K562 (cell line): ENCODE measurements at regions not wholly inside any gene's neighbourhood (a gene's known extent, or its start where the extent isn't known, plus 50 kb on each side); places are given as distances from the start of the nearest gene placed in this dataset.

Experiments used
- ATAC-seq: fragments of 200-7000 bp; cut with Tn5 transposase; 3 replicates; pipeline ENCODE4 v1.9.1; 2020; ENCODE audit warnings: moderate library complexity
- BruUV-seq: library from RNA; stranded (reverse); fragments of 400-500 nt; replicated peaks from 2 replicates; lab custom pipeline; 2021; lab: Mats Ljungman, UMichigan
- CTCF ChIA-PET: fragments of 300-600 bp; formaldehyde crosslinking; extraction: SDS; loops from one replicate; lab custom pipeline; 2021; ENCODE audit warnings: low intra/inter-chr PET ratio; lab: Yijun Ruan, JAX
- POLR2A ChIA-PET: fragments of 300-600, 350-650 bp; sonication (Branson Sonifier 250); formaldehyde crosslinking; extraction: SDS; loops from one replicate; lab custom pipeline; 2021; ENCODE audit warnings: antibody characterized with exemption, inconsistent platforms; lab: Yijun Ruan, JAX
- DNase-seq, 4 experiments: peaks; one replicate each; pipeline versions ENCODE4 v3.0.0 to v3.0.0-alpha.2; 2011 to 2018; ENCODE audit warnings: low spot score in 3 of 4, mixed read lengths in 3 of 4; ENCODE audit errors: extremely low read depth in 1 of 4
- FAIRE-seq: peaks from 2 replicates; lab custom pipeline; 2011; peaks lifted over from hg19 to GRCh38; lab: Jason Lieb, UNC
- H2AFZ ChIP-seq: 2 replicates; pipeline ENCODE4 v1.6.0; 2011; ENCODE audit warnings: low read depth, low read length, control low read depth, inconsistent platforms
- H3K27ac ChIP-seq: fragments of 200-600 bp; 3 replicates; pipeline ENCODE4 v1.8.0; 2011; ENCODE audit warnings: low read depth, mild to moderate bottlenecking, control low read depth, inconsistent platforms, low read length, moderate library complexity, mixed read lengths; ENCODE audit errors: extremely low read depth
- H3K27me3 ChIP-seq, 2 experiments: fragments of 300-600 bp in 1 of 2; 2 replicates in 1 of 2; 3 replicates in 1 of 2; pipeline versions ENCODE4 v1.6.0 to v1.8.0; 2011; ENCODE audit warnings: inconsistent platforms in 2 of 2, low read length in 2 of 2, mild to moderate bottlenecking in 1 of 2, mixed read lengths in 1 of 2, moderate library complexity in 1 of 2; ENCODE audit not compliant: control insufficient read depth in 2 of 2, insufficient read depth in 2 of 2
- H3K36me3 ChIP-seq: fragments of 300-600 bp; 3 replicates; pipeline ENCODE4 v1.8.0; 2011; ENCODE audit warnings: mild to moderate bottlenecking, low read length, inconsistent platforms; ENCODE audit not compliant: control insufficient read depth, insufficient read depth
- H3K4me1 ChIP-seq, 2 experiments: fragments of 200-600 bp in 1 of 2; replicated peaks in 1 of 2; 2 replicates in 1 of 2; 3 replicates in 1 of 2; pipeline versions ENCODE4 v1.5.1 to v1.8.0; 2011; ENCODE audit warnings: inconsistent platforms in 2 of 2, low read length in 2 of 2, mild to moderate bottlenecking in 1 of 2, mixed read lengths in 1 of 2, moderate library complexity in 1 of 2; ENCODE audit not compliant: control insufficient read depth in 2 of 2, insufficient read depth in 2 of 2
- H3K4me2 ChIP-seq: 2 replicates; pipeline ENCODE4 v1.6.1; 2011; ENCODE audit warnings: low read length, control low read depth, inconsistent platforms, mixed read lengths; ENCODE audit not compliant: insufficient read depth
- H3K4me3 ChIP-seq: fragments of 200-600 bp; sonication (generic), shearing (Covaris generic); 2 replicates; pipeline ENCODE4 v1.5.1; 2016; ENCODE audit warnings: control low read depth, inconsistent platforms
- H3K79me2 ChIP-seq: fragments of 200-600 bp; 3 replicates; pipeline ENCODE4 v1.8.0; 2011; ENCODE audit warnings: low read length, inconsistent platforms; ENCODE audit not compliant: control insufficient read depth, insufficient read depth
- H3K9ac ChIP-seq, 2 experiments: 2 replicates each; pipeline versions ENCODE4 v1.6.0 to v1.6.1; 2011; ENCODE audit warnings: low read depth in 2 of 2, low read length in 2 of 2, control low read depth in 1 of 2, inconsistent platforms in 1 of 2, mild to moderate bottlenecking in 1 of 2, mixed read lengths in 1 of 2; ENCODE audit not compliant: insufficient read depth in 1 of 2
- H3K9me1 ChIP-seq: one replicate; pipeline ENCODE4 v1.6.0; 2011; ENCODE audit warnings: inconsistent platforms, mild to moderate bottlenecking, low read length, moderate library complexity; ENCODE audit not compliant: control insufficient read depth, insufficient read depth
- H3K9me3 ChIP-seq: replicated peaks from 2 replicates; pipeline ENCODE4 v1.5.1; 2011; ENCODE audit warnings: low read depth, low read length, inconsistent platforms; ENCODE audit not compliant: control insufficient read depth, insufficient read depth
- H4K20me1 ChIP-seq: replicated peaks from 2 replicates; pipeline ENCODE4 v1.6.1; 2011; ENCODE audit warnings: low read length, inconsistent platforms, mixed read lengths; ENCODE audit not compliant: control insufficient read depth, insufficient read depth
- E2F1 ChIP-seq: sonication (generic); formaldehyde crosslinking; IDR thresholded peaks from 2 replicates; pipeline ENCODE4 v1.8.1; 2023; ENCODE audit warnings: mild to moderate bottlenecking, missing genetic modification reagents, moderate library complexity
- E2F4 ChIP-seq: sonication (generic); formaldehyde crosslinking; IDR thresholded peaks from 2 replicates; pipeline ENCODE4 v1.8.0; 2022; ENCODE audit warnings: mild to moderate bottlenecking, low read depth, missing genetic modification reagents
- ELK3 ChIP-seq: fragments of 450-650 bp; formaldehyde crosslinking; IDR thresholded peaks from 2 replicates; pipeline ENCODE4 v1.4.0; 2020; ENCODE audit warnings: mild to moderate bottlenecking
- ERF ChIP-seq: fragments of 450-650 bp; formaldehyde crosslinking; IDR thresholded peaks from 2 replicates; pipeline ENCODE4 v1.4.0; 2020; ENCODE audit warnings: mild to moderate bottlenecking, mixed read lengths
- HMGXB4 ChIP-seq: sonication (generic); formaldehyde crosslinking; IDR thresholded peaks from 2 replicates; pipeline ENCODE4 v1.8.1; 2023; ENCODE audit warnings: mild to moderate bottlenecking, missing genetic modification reagents
- IRF2 ChIP-seq: sonication (generic); formaldehyde crosslinking; IDR thresholded peaks from 2 replicates; pipeline ENCODE4 v1.8.1; 2022; ENCODE audit warnings: mild to moderate bottlenecking, missing genetic modification reagents
- KAT2B ChIP-seq: IDR thresholded peaks from one replicate; pipeline ENCODE4 v1.6.1; 2012; ENCODE audit warnings: low read depth, mild to moderate bottlenecking, control low read depth, inconsistent platforms, low read length, moderate library complexity
- MCM5 ChIP-seq: fragments of 450-650 bp; IDR thresholded peaks from 2 replicates; pipeline ENCODE4 v1.6.1; 2016; ENCODE audit warnings: low read depth
- NONO ChIP-seq, 2 experiments: fragments of 200-400 bp in 1 of 2; fragments of 450-650 bp in 1 of 2; formaldehyde crosslinking in 1 of 2; IDR thresholded peaks; 2 replicates each; pipeline ENCODE4 v1.6.1; 2017; ENCODE audit warnings: low read depth in 2 of 2, mild to moderate bottlenecking in 2 of 2, moderate library complexity in 2 of 2, low read length in 1 of 2
- RBM34 ChIP-seq: fragments of 200-400 bp; formaldehyde crosslinking; IDR thresholded peaks from 2 replicates; pipeline ENCODE4 v1.6.1; 2018; ENCODE audit warnings: low read length, borderline replicate concordance; ENCODE audit not compliant: insufficient read depth
- SIN3B ChIP-seq: fragments of 450-650 bp; IDR thresholded peaks from 2 replicates; pipeline ENCODE4 v1.6.1; 2017; ENCODE audit warnings: low read depth, mild to moderate bottlenecking, moderate library complexity
- SOX6 ChIP-seq: fragments of 450-650 bp; IDR thresholded peaks from 2 replicates; pipeline ENCODE4 v1.6.1; 2014; ENCODE audit warnings: mild to moderate bottlenecking
- TBP ChIP-seq: optimal IDR thresholded peaks from 2 replicates; pipeline ENCODE3; 2011; ENCODE audit warnings: low read depth, low read length, improper control_type of control experiment
- ZBTB17 ChIP-seq: fragments of 450-650 bp; formaldehyde crosslinking; IDR thresholded peaks from 2 replicates; pipeline ENCODE4 v1.4.0; 2020; ENCODE audit warnings: mild to moderate bottlenecking
- ZC3H4 ChIP-seq: sonication (generic); formaldehyde crosslinking; IDR thresholded peaks from 2 replicates; pipeline ENCODE4 v1.9.0; 2021; ENCODE audit warnings: missing genetic modification reagents, borderline replicate concordance
- ZFP36 ChIP-seq: fragments of 150-350 bp; IDR thresholded peaks from 2 replicates; pipeline ENCODE4 v1.6.1; 2018; ENCODE audit warnings: low read length, low read depth; ENCODE audit not compliant: partially characterized antibody
- ZNF174 ChIP-seq: fragments of 250-450 bp; sonication (Bioruptor Pico); IDR thresholded peaks from 2 replicates; pipeline ENCODE4 v1.4.0; 2020; ENCODE audit warnings: mild to moderate bottlenecking
- ZNF311 ChIP-seq: fragments of 250-450 bp; sonication (Bioruptor Pico); IDR thresholded peaks from 2 replicates; pipeline ENCODE4 v1.4.0; 2020; ENCODE audit warnings: mild to moderate bottlenecking, moderate library complexity
- ZNF75A ChIP-seq: fragments of 450-650 bp; formaldehyde crosslinking; IDR thresholded peaks from 2 replicates; pipeline ENCODE4 v1.4.0; 2020; ENCODE audit warnings: mild to moderate bottlenecking
- WGBS: fragments of 100-300 bp; shearing (Covaris generic); methylation state at CpG from one replicate; pipeline ENCODE4 v1.1.6; 2016; ENCODE audit warnings: low coverage, mixed read lengths; ENCODE audit not compliant: insufficient coverage; ENCODE audit errors: missing lambda C conversion rate; 5-methylcytosine and 5-hydroxymethylcytosine counted together
- in situ Hi-C: fragments of 300-500 bp; cut with MboI; formaldehyde crosslinking; loops from 4 replicates; pipeline ENCODE4 v1.15.0; 2018; ENCODE audit warnings: inconsistent platforms, mixed read lengths
- intact Hi-C: fragments of 100-400 bp; cut with micrococcal nuclease; formaldehyde crosslinking; loops from 2 replicates; pipeline ENCODE4 v1.14.2; 2022

- TF ChIP-seq ELK3 (CRISPR knock-in tag) (no peak), ZBTB17 (CRISPR knock-in tag) (no peak), NONO (IDR thresholded peaks at IDR 0.05; ENCODE audit: low read depth in 2 of 2, low read length in 1 of 2) (no peak), ZNF174 (CRISPR knock-in tag) (no peak), ERF (CRISPR knock-in tag) (no peak)
These were observed 1178.4 kb upstream of the TMEFF2 start (continued) for GRCh38 chr2:193373120-193373519.

- intact Hi-C loops (no loop called here), in situ Hi-C loops (no loop called here)
- no peak overlapping the region for H2AFZ ChIP-seq
- WGBS = 1% methylated on average over 7 of the region's 7 CpGs
- H3K79me2 ChIP-seq = no peaks in the 10 kb centered on the region
- no peaks in the 10 kb centered on the region for H3K4me1 ChIP-seq
- H3K9me1 ChIP-seq = no peaks in the 10 kb centered on the region
- POLR2A ChIA-PET = no interaction called here
- DNase-seq = no peak
- no peak for FAIRE-seq
- no peaks in the 10 kb centered on the region for H3K27me3 ChIP-seq
- H3K9me3 ChIP-seq = no peaks in the 10 kb centered on the region
- no TSS peak for BruUV-seq
- H3K9ac ChIP-seq = no peak overlapping the region
- ATAC-seq = no peak
- no peak overlapping the region for H3K4me2 ChIP-seq
- no peak overlapping the region for H3K4me3 ChIP-seq
- CTCF ChIA-PET = no interaction called here
- H3K36me3 ChIP-seq = no peaks in the 10 kb centered on the region
- no peaks in the 10 kb centered on the region for H4K20me1 ChIP-seq
- H3K27ac ChIP-seq = no peak overlapping the region
- no peak for TF ChIP-seq RBM34
- TF ChIP-seq E2F4 (CRISPR knock-in tag) = no peak
- TF ChIP-seq TBP = no peak
- TF ChIP-seq MCM5 = no peak
- TF ChIP-seq ZNF311 (CRISPR knock-in tag) = no peak
- no peak for TF ChIP-seq KAT2B
- TF ChIP-seq ZNF75A (CRISPR knock-in tag) = no peak
- no peak for TF ChIP-seq E2F1
- no peak for TF ChIP-seq ZC3H4
- TF ChIP-seq SIN3B = no peak
- TF ChIP-seq HMGXB4 (CRISPR knock-in tag) = no peak
- TF ChIP-seq SOX6 = no peak
- no peak for TF ChIP-seq IRF2 (CRISPR knock-in tag)
- TF ChIP-seq ZFP36 = no peak
These were observed 1176.5 kb upstream of the TMEFF2 start for GRCh38 chr2:193371200-193371599.
